HG03060 (cell line): ENCODE measurements at regions not wholly inside any gene's neighbourhood (a gene's known extent, or its start where the extent isn't known, plus 50 kb on each side); places are given as distances from the start of the nearest gene placed in this dataset.

Experiments
- ATAC-seq: cut with Tn5 transposase; IDR thresholded peaks from one replicate; pipeline ENCODE4 v1.9.1; 2021; ENCODE audit warnings: low read depth, moderate number of reproducible peaks; ENCODE audit not compliant: unreplicated experiment

DNA sequence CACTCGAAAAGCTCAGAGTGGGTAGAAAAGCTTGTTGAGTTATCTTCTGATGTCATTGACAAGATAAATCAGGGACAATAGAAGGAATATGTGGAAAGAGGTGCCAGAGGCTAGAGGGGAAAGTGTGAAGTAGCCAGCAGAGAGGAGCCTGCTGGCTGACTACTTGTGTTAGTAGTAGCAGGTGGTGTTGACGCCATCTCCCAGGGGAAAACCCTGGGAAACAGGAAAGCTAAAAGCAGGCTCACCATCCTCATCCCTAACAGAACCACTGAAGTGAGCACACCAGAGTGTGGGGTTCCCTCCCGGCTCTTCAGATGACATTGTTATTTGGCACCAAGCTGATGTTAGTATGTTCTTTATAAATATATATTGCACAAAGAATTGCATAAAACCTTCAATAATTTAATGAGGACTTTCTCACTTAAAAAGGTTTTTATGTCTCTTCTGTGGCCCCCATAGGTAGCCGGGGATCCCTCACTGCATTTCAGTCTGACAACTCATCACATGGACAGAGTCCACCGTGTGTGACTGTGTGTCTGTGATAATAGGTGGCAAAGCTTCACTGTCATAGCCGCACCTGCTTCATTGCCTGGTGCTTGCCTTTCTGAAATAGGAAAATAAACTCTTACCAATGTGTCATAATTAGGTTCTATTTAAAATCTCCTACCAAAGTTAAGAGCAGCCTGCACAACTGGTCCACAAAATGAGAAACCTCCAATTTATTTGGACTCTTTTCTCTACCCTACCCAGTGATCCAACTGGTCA is 63.2 kb upstream of the TOP3B start:
- no peak for ATAC-seq

DNA sequence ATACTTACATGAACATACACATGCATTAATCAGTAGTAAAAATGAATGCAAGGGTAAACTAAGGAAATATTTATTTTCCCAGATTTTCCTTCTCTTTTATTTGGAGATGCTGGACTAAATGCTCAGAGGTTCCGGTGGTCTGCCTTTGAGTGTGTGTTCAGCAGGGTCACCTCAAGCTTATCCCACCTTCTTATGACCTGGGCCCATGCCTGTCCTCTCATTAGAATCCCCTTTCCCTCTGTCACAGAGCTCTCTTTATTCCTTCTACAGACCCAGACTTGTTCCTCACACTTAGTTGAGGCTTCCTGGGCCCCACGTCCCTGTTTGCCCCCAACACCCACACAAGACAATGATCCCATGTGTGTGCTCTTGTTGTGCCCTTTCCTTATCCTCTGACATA is 61.6 kb upstream of the TOP3B start:
- no peak for ATAC-seq

DNA sequence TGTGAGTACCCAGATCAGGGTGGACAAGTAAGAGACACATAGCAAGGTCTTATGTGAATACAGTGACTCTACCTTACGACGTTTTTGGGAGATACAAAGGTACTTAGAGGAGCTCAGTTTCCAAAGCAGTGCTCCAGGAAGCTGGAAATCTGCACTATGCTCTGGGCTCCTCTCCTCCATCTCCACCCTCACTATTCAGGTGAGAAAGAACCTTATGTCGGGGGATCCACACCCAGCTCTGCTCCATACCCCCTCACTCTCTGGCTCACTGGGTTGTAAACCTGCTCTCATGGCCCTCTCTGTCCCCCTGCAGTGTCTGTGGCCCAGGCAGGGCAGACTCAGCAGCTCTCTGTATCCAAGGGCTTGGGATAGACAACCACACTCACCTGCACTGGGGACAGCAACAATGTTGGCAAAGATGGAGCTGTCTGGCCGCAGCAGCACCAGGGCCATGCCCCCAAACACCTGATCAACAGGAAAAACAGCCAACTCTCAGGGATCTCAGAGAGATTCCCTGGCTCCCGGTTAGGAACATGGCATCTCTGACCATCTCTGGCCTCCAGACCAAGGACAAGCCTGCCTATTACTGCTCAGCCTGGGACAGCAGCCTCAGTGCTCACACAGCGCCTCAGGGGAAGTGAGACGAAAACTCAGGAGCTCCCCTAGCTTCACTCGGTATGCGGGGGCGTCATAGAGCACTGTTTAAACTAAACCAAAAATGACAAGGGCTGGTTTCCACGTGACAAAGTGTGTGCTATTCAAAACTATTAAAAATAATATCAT is 60.9 kb upstream of the TOP3B start:
- ATAC-seq, result no peak

DNA sequence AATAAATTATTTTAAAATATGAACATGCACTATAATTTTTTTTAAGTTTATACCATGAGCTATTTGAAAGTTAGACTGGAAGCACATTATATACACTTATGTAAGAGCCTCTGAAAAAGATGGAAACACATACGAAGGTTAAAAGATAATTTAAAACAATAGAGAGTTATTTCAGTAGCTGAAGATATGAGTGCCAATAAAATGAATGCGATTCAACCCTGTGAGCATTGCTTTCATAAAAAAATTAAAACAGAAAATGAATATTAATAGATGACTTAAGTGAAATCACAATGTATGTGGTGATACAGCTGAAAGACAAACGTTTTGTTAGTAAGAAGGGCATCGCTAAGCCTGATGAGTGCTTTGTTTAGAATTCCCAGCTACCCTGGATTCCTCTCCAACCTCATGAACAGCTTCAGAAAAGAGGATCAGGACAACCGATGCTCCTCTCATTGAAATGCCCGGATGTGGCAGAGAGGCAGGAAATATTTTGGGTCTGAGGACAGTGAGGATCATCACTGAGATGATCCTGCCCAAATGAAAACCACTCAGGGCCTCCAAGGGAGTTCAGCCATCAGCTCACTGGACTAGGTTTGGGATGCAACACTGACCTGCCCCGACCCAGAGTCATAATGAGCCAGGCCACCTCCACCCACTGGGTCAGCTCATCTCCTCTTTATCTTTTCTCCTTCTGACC is 60.2 kb upstream of the TOP3B start:
- ATAC-seq, result no peak

DNA sequence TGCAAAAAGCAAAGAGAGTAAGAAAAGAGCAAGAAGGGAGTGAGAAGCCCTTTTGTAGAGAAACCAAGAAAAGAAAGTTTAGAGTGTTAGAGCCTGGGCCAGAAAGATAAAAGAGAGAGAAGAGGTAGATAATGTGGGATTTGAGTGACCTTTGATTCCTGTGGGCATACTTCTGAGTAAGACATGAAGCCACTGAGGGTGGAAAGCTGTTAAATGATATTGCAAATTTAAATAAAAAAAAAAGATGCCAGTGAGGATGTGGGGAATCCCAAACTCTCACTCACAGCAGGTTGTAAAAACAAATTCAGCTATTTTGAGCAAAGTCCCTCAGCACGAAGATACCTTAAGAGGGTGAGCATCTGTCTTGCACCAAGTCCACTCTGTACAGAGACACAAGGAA is 59.4 kb upstream of the TOP3B start:
- no peak for ATAC-seq

DNA sequence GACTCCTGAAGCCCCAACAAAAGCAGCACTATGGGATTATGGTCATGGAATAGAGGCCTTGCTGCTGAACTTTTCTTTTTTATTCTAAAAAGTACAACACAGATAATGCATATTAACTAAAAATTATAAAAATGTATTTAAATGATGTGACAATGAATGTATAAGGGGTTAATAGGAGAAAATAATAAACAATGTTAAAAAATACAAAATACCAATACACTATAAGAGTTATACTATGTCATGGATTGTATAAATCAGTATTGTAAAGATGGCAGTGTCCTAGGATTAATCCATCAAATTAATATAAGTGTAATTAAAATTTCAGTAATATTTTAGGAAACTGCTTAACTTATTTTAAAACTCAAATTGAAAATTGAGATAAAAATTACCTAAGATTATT is 58.3 kb upstream of the TOP3B start:
- no peak for ATAC-seq

DNA sequence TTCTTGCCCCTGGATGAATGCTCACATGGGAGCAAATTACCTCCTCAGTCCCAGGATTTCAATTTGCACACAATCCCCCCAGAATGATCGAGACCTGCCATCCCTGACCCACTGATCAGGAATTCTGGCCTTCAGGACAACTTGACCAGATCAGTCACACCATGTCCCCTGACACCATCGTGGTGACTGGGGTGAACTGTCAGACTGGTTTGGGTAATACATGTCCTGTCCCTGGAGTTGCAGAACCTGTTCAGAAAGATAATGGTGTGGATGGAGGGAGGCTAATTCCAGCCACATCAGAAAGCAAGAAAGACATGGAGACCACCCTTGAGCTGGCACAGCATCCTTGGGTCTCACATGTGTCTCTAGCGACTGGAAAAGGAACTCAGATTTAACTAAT is 57.9 kb upstream of the TOP3B start:
- no peak for ATAC-seq

DNA sequence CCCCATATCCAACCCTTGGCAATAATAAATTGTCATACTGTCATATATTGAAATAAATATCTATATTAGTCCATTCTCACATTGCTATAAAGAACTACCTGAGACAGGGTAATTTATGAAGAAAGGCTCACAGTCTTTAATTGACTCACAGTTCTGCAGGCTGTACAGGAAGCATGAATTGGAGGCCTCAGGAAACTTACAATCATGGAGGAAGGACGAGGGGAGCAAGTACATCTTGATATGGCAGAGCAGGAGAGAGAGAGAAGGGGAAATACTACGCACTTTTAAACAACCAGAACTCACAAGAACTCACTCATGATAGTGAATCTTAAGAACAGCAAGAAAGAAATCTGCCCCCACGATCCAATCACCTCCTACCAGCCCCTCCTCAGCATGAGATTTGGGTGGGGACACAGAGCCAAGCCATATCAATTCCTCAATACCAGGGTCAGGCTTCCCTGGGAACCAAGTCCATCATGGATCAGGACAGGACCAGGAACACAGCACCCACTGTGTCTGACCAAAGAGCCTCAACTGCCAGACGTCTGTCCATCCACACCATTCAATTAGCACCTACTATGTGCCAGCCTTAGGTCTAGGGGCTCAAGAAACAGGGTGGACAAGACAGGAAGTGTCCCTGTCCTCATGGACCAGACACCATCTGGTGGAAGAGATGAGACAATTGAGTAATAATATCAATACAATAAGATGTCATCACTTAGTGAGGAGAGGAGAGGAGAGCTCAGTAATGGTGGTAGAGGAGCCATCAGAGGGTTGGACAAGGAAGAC is 56.9 kb upstream of the TOP3B start:
- no peak for ATAC-seq

DNA sequence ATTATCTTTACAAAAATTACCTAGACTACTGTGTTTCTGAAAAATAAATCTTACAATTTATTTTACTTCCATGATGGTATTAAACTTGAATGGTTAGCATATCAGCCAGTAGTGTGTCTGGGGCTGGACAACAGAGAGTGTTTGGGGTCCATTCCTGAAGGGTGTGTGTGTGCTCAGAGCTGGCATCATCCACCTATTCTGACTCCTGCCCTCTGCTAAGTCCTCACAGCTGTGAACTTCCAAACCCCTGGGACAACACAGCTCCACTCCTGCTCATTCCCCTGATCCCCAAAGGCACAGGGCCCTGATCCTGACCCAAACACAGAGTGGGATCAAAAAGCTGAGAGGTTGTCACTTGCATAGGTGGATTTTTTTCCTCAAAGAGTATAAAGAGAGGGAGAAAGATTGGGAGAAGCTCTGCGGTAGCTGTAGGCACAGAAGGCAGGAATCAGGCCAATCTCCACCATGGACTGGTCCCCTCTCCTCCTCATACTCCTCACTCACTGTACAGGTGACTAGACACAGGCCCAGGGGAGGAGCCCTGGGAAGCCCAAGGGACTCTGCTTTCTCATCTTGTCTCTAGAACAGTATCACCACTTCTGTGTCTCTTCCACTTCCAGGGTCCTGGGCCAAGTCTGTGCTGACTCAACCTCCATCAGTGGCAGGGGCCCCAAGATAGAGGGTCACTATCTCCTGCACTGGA is 55.7 kb upstream of the TOP3B start:
- no peak for ATAC-seq

DNA sequence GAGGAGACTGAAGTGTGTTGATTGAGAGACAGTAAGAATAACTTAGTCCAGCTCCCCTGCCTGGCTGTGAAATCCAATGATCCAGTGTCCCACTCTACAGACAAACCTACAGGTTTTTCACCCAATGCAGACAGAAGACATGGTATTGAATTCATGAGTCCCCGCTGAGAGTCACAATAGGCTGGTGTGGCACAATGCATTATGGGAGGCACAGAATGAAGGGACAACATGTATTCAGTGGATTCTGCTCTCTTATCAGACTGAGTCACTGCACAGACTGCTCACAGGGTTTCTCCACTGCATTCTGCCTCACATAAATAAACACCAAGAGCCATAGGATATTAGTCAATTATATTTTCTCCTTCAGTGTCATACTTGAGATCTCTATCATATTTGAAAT is 55.2 kb upstream of the TOP3B start:
- no peak for ATAC-seq

DNA sequence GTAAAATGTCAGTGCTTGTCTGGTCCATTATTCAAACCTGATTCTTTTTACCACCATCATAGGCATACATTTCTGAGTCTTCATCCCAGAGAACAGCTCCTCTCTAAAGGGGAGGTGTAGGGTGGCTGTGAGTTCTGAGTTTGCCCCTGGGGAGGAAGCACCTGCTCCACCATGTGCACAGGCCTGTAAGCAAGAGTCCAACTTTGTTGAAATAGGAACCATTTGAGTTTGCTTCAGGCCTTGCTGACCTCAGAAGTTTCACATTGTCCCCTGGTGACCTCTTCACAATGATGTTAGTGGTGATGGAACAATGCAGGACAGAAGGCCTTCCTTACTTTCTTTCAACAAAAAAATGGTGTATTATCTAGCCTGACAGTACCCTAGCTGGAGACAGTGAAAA is 54.6 kb upstream of the TOP3B start:
- no peak for ATAC-seq

DNA sequence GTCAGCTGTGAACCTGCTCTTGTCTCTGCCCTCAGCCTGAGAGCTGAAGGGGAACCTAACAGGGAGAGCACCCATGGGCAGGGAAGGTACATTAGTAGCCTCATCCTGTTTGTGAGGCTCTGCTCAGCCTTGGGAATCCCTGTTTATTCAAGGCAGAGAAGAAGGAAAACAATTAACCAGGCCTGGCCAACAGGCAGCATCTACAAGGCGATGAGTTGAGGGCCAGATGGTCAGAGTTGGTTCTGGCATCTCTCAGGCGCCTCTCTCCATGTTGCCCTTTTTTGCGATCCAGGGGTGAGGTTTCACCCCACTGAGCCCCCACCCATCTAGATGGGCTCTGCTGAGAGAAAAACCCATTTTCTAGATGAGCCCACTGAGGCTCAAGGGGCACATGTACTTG is 54.0 kb upstream of the TOP3B start:
- no peak for ATAC-seq

DNA sequence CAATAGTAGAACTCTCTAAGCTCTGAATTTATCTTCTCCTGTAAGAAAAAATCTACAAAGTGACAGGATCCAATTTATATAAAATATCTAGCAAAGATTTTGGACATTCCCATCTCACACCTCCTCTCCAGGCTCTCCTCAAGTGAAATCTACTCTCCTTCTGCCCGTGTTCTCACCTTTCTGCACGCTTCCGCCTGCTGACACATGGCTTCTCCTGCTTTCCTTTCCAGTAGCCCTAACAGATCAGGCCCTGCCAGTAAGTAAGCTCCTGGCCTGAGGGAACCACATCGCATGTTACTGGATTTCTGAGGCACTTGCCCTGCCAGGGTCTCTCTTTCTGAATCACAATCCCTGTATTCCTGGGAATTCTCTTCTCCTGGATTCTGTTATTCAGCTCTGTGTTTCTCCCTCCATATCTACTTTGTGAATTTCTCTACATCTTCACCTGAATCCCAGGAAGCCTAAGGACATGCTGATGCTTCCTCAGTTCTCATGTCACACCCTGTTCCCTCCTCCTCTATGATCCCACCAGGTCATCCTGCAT is 53.3 kb upstream of the TOP3B start:
- no peak for ATAC-seq

DNA sequence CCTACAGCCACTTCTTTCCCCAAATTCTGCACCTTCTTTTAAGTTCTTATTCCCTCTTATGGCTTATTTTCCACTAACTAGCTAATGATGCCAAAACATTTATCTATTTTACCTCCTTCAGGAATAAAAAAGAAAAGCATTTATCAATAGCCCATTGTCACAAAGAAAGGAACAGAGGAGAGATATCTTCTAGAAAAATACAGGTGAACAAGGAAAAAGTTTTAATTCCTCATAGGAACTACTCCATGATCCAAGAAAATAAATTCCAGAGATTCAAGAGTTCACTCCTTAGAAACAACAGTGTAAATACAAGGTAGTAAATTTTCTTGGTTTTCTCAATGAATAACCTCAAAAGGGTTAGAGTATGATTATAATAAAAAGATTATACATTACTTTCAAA is 52.6 kb upstream of the TOP3B start:
- ATAC-seq, result no peak

DNA sequence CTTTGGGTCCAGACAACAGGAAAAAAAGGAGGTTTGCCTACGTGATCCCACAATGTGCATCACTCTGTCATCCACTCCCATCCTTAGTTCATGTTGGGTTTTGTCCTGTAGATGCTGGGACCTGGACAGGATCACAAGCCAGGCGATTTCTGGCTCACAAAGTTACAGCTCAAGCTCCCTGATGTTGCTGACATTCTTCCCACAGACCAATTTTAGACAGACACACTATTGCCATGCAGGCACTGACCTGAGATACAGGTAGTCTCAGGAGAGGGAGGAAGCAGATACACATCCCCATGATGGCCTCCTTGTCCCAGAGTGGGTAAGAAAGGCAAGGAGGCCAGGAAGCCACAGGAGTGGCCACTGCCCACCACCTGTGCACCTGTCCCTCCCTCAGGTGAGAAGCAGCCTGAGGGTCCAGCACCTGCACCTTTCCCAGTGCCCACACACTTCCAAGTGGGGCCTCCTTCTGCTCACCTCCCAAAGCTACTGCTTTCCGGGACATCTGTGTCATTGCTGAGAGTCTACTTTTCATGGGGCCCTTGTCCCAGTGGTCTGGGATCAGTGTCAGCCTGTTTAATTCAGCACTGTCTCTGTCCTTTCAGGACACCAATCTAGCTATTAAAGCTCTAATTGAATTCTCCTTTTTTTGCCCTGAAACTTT is 52.0 kb upstream of the TOP3B start:
- no peak for ATAC-seq

DNA sequence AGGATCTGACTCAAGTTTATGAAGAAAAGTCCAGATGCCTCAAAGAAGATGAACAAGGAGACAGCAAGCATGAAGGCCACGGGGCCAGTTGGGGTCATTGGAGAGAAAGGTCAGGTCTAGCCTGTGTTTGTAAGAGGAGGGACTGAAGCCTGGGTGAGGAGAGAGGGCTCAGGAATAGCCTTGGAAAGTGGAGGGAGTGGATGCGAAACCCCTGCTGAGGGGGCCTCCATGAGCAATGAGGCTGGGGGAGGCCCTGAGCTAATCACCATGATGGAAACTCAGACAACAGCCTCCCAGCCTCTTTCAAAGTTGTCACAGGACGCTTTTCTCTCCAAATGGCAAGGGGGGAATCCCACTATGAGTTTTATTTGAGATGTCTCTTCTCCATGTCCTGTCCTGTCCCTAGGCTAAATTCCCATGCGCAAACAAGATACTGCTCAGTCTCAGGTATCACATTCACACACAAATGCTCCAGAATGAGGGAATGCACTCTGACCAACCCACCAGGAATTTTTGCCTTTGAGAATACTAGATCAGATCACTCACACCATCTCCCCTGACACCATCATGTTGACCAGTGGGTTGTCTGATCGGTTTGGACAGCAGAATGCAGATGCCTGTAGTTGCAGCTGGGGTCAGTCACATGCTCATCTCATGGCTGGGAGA is 51.3 kb upstream of the TOP3B start:
- ATAC-seq, result no peak

DNA sequence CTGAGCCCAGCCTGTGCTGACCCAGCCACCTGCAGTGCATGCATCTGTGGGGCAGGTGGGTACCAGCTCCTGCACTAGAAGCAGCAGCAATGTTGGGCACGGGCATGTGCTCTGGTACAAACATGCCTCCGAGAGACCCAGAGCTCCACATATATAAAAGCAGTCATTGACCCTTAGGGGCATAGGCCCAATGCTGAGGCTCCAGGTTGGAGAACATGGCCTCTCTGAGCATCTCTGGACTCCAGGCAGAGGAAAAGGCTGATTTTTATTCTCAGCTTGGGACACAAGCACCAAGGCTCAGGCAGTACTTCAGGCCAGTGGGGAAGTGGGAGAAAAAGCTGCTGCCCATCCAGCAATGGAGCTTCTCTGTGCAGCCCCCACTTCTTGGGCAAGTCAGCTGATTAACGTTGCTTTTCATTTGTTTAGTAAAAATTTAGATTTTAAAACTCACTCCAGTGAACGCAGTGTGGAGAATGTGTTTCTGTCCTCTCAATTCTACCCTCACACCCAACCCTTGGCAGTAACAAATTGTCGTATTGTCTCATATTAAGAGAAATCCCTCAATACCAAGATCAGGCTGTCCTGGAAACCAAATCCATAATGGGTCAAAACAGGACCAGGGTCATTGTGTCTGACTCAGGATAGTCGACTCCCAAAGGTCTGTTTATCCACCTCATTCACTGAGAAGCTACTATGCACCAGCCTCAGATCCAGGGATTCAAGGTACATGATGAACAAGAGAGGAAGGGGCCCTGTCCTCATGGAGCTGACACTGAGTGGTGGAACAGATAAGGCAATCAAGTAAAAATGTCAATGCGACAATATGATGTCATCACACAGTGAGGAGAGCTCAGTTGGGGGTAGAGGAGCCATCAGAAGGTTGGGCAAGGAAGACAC is 50.6 kb upstream of the TOP3B start:
- ATAC-seq, result no peak
